AG04449 (cell line): ENCODE measurements at regions not wholly inside any gene's neighbourhood (a gene's known extent, or its start where the extent isn't known, plus 50 kb on each side); places are given as distances from the start of the nearest gene placed in this dataset.
"Not testable (repeated sequence)": the region's sequence is repeated elsewhere in the genome, so short reads cannot be mapped to it uniquely, and the experiment has no call there.

ENCODE experiments used
- CTCF ChIA-PET: fragments of 350-600 bp; formaldehyde crosslinking; extraction: SDS; loops from one replicate; lab custom pipeline; 2021; ENCODE audit warnings: antibody characterized with exemption; lab: Yijun Ruan, JAX
- POLR2A ChIA-PET: fragments of 400-600, 350-600 bp; formaldehyde crosslinking; extraction: SDS; loops from one replicate; lab custom pipeline; 2020; ENCODE audit warnings: antibody characterized with exemption, inconsistent platforms; lab: Yijun Ruan, JAX
- DNase-seq: peaks from one replicate; pipeline ENCODE4 v3.0.0-alpha.2; 2010; ENCODE audit warnings: low read depth, low spot score
- H3K4me3 ChIP-seq: 2 replicates; pipeline ENCODE4 v1.5.1; 2011; ENCODE audit warnings: low read depth, mild to moderate bottlenecking, control low read depth, low read length
- CTCF ChIP-seq: IDR thresholded peaks from one replicate; pipeline ENCODE4 v1.5.1; 2011; ENCODE audit warnings: mild to moderate bottlenecking, moderate library complexity, low read length, control low read depth, inconsistent platforms; ENCODE audit not compliant: insufficient read depth; ENCODE audit errors: missing control alignments

GRCh38 chr1:218513328-218513727, 168.2 kb downstream of the TGFB2 start:
- CTCF ChIA-PET, result no interaction called here
- no peak for DNase-seq

GRCh38 chr1:218514689-218515088, 169.6 kb downstream of the TGFB2 start:
- H3K4me3 ChIP-seq, result no peak overlapping the region
- no peak for DNase-seq
- ChIA-PET CTCF (interaction anchor here (1.4 kb wide), 1 partner anchor 10 kb away, joined by 7 read pairs; no protein-coding TSS in a partner anchor), POLR2A (no interaction called here)
- TF ChIP-seq CTCF, result no peak

More at GRCh38 chr1:218513328-218513727, 168.2 kb downstream of the TGFB2 start:
- POLR2A ChIA-PET, result no interaction called here
- TF ChIP-seq CTCF, result no peak
- no peak overlapping the region for H3K4me3 ChIP-seq

- POLR2A ChIA-PET, result no interaction called here
- no peak for DNase-seq
- TF ChIP-seq CTCF, result no peak
- CTCF ChIA-PET, result interaction anchor here (0.8 to 2.2 kb wide), 11 partner anchors 8 to 550 kb away, joined by 3 to 9 read pairs (median 5); no protein-coding TSS in a partner anchor
- H3K4me3 ChIP-seq, result no peak overlapping the region
Measured at GRCh38 chr1:218516526-218516925, 171.4 kb downstream of the TGFB2 start.

GRCh38 chr1:218517459-218517858, 172.3 kb downstream of the TGFB2 start:
- ChIA-PET CTCF (interaction anchor here (1.0 to 2.2 kb wide), 10 partner anchors 7 to 177 kb away, joined by 3 to 9 read pairs (median 4); no protein-coding TSS in a partner anchor), POLR2A (no interaction called here)
- no peak for TF ChIP-seq CTCF
- DNase-seq, result no peak
- H3K4me3 ChIP-seq, result no peak overlapping the region

- no peak overlapping the region for H3K4me3 ChIP-seq
- CTCF ChIA-PET, result interaction anchor here (1.2 to 1.9 kb wide), 3 partner anchors 12 to 154 kb away, joined by 4 to 6 read pairs (median 4); no protein-coding TSS in a partner anchor
- TF ChIP-seq CTCF, result no peak
- DNase-seq, result no peak
- POLR2A ChIA-PET, result no interaction called here
Measured at GRCh38 chr1:218518216-218518740, 173.1 kb downstream of the TGFB2 start.

- CTCF ChIA-PET, result interaction anchor here (0.6 to 4.9 kb wide), 10 partner anchors 9 to 221 kb away, joined by 3 to 29 read pairs (median 4); partner anchors contain the start of gene TGFB2
- POLR2A ChIA-PET, H3K4me3 ChIP-seq, DNase-seq: not testable (repeated sequence)
Measured at GRCh38 chr1:218520646-218521045, 175.5 kb downstream of the TGFB2 start.
